Vagina (tissue), 2 donors: ENCODE measurements at regions not wholly inside any gene's neighbourhood (a gene's known extent, or its start where the extent isn't known, plus 50 kb on each side); places are given as distances from the start of the nearest gene placed in this dataset.

Experiments
- DNase-seq, 2 donors: peaks; one replicate each; pipeline ENCODE4 v3.0.0-alpha.2; 2017; ENCODE audit errors: extremely low spot score in 2 of 2
- H3K27ac ChIP-seq: fragments of 200-600 bp; sonication (generic); one replicate; pipeline ENCODE4 v1.5.1; 2019
- H3K27me3 ChIP-seq: fragments of 200-600 bp; sonication (generic); one replicate; pipeline ENCODE4 v1.5.1; 2019
- H3K36me3 ChIP-seq, 2 donors: fragments of 200-600 bp; sonication (generic); one replicate each; pipeline ENCODE4 v1.5.1; 2017 to 2019
- H3K4me1 ChIP-seq: fragments of 200-600 bp; sonication (generic); one replicate; pipeline ENCODE4 v1.5.1; 2019
- H3K4me3 ChIP-seq, 2 donors: fragments of 200-600 bp; sonication (generic); 1 replicate in 1 of 2; 2 replicates in 1 of 2; pipeline ENCODE4 v1.5.1; 2016 to 2019
- H3K9me3 ChIP-seq: fragments of 200-600 bp; sonication (generic); one replicate; pipeline ENCODE4 v1.5.1; 2019
- CTCF ChIP-seq, 3 experiments: fragments of 450-650 bp in 2 of 3; fragments of 200-600 bp in 1 of 3; sonication (generic) in 1 of 3; IDR thresholded peaks; one replicate each; pipeline ENCODE4 v1.5.1; 2017 to 2019; ENCODE audit warnings: antibody characterized with exemption in 3 of 3, mild to moderate bottlenecking in 2 of 3, moderate library complexity in 2 of 3
- POLR2A ChIP-seq, 2 donors: fragments of 450-650 bp; IDR thresholded peaks; one replicate each; pipeline ENCODE4 v1.6.1; 2017; ENCODE audit warnings: antibody characterized with exemption in 2 of 2, mild to moderate bottlenecking in 2 of 2, moderate library complexity in 2 of 2
- POLR2AphosphoS5 ChIP-seq, 2 donors: sonication (generic); formaldehyde crosslinking; IDR thresholded peaks; one replicate each; pipeline ENCODE4 v1.9.0; 2017; ENCODE audit warnings: antibody characterized with exemption in 2 of 2, mild to moderate bottlenecking in 2 of 2, low read depth in 1 of 2; ENCODE audit not compliant: insufficient read depth in 1 of 2
- intact Hi-C: fragments of 100-400 bp; cut with DNase I; formaldehyde crosslinking; loops from one replicate; pipeline ENCODE4 v1.15.1; 2023

GRCh38 chr12:78700565-78700964 is 164.0 kb upstream of the SYT1 start:
- no peak for TF ChIP-seq CTCF (IDR thresholded peaks at IDR 0.05)
- intact Hi-C loops, result no loop called here

GRCh38 chr12:78703820-78704525 is 160.6 kb upstream of the SYT1 start:
- no peaks in the 10 kb centered on the region for H3K9me3 ChIP-seq
- no peak for DNase-seq
- H3K27me3 ChIP-seq, result no peaks in the 10 kb centered on the region
- TF ChIP-seq POLR2A (IDR thresholded peaks at IDR 0.05), result no peak
- TF ChIP-seq POLR2AphosphoS5 (IDR thresholded peaks at IDR 0.05; ENCODE audit: insufficient read depth in 1 of 2, low read depth in 1 of 2), result no peak
- no peak for TF ChIP-seq CTCF (IDR thresholded peaks at IDR 0.05)
- H3K27ac ChIP-seq, result no peak overlapping the region
- no peaks in the 10 kb centered on the region for H3K4me1 ChIP-seq
- H3K4me3 ChIP-seq, result no peak overlapping the region
- intact Hi-C loops, result no loop called here
- H3K36me3 ChIP-seq, result no peaks in the 10 kb centered on the region

More at GRCh38 chr12:78700565-78700964, 164.0 kb upstream of the SYT1 start:
- no peaks in the 10 kb centered on the region for H3K27me3 ChIP-seq
- H3K36me3 ChIP-seq, result no peaks in the 10 kb centered on the region
- no peak for DNase-seq
- no peak overlapping the region for H3K27ac ChIP-seq
- no peaks in the 10 kb centered on the region for H3K9me3 ChIP-seq
- H3K4me3 ChIP-seq, result no peak overlapping the region
- H3K4me1 ChIP-seq, result no peaks in the 10 kb centered on the region

- H3K36me3 ChIP-seq, result no peaks in the 10 kb centered on the region
- H3K27me3 ChIP-seq, result no peaks in the 10 kb centered on the region
- H3K4me3 ChIP-seq, result no peak overlapping the region
- TF ChIP-seq POLR2AphosphoS5 (IDR thresholded peaks at IDR 0.05; ENCODE audit: insufficient read depth in 1 of 2, low read depth in 1 of 2) (no peak), POLR2A (IDR thresholded peaks at IDR 0.05) (no peak), CTCF (IDR thresholded peaks at IDR 0.05) (no peak)
- intact Hi-C loops, result no loop called here
- no peak overlapping the region for H3K27ac ChIP-seq
- H3K9me3 ChIP-seq, result no peaks in the 10 kb centered on the region
- H3K4me1 ChIP-seq, result no peaks in the 10 kb centered on the region
- DNase-seq, result no peak
These were observed 152.6 kb upstream of the SYT1 start for GRCh38 chr12:78711954-78712353.

- TF ChIP-seq POLR2A (IDR thresholded peaks at IDR 0.05) (no peak), CTCF (IDR thresholded peaks at IDR 0.05) (no peak), POLR2AphosphoS5 (IDR thresholded peaks at IDR 0.05; ENCODE audit: insufficient read depth in 1 of 2, low read depth in 1 of 2) (no peak)
- Histone ChIP-seq H3K36me3 (no peaks in the 10 kb centered on the region), H3K4me3 (no peak overlapping the region), H3K27me3 (no peaks in the 10 kb centered on the region), H3K4me1 (no peaks in the 10 kb centered on the region), H3K9me3 (no peaks in the 10 kb centered on the region), H3K27ac (no peak overlapping the region)
- intact Hi-C loops, result no loop called here
- DNase-seq, result no peak
These were observed 151.6 kb upstream of the SYT1 start for GRCh38 chr12:78712834-78713481.

- Histone ChIP-seq H3K27me3 (no peaks in the 10 kb centered on the region), H3K9me3 (no peaks in the 10 kb centered on the region), H3K4me1 (no peaks in the 10 kb centered on the region), H3K4me3 (no peak overlapping the region), H3K27ac (no peak overlapping the region), H3K36me3 (no peaks in the 10 kb centered on the region)
- intact Hi-C loops, result no loop called here
- DNase-seq, result no peak
- TF ChIP-seq POLR2A (IDR thresholded peaks at IDR 0.05) (no peak), POLR2AphosphoS5 (IDR thresholded peaks at IDR 0.05; ENCODE audit: insufficient read depth in 1 of 2, low read depth in 1 of 2) (no peak), CTCF (IDR thresholded peaks at IDR 0.05) (no peak)
These were observed 144.9 kb upstream of the SYT1 start for GRCh38 chr12:78719721-78720120.
